ENCODE measurements at regions not wholly inside any gene's neighbourhood (a gene's known extent, or its start where the extent isn't known, plus 50 kb on each side); places are given as distances from the start of the nearest gene placed in this dataset.

DNA sequence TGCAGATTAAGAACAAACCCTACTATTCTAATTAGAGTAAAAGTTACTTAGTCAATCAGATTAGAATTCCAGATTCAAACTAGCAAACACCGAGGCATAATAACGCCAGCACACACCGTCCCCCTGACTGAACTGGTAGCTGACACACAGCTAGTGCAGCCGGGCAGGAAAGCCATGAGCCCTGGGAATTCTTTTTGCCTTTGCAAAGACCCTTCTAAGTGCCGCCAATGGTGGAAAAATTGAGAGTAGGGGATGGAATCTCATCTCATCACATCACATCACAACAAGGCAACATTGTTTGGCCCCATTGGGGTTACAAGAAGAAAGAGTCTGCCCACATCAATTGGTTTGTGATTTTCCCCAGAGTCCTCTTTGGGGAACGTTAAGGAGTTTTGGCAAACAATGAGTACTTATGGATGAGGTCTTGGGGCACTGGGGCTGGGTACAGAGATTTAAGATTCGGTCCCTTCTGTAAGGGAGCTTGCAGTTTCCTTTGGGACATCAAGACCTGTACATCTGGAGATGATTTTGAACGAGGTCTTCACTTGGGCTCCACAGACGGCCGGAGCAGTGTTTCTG is 120.4 kb upstream of the MEF2A start:
- TF ChIP-seq BCL11A (IDR thresholded peaks at IDR 0.05; ENCODE audit: low read depth in 2 of 2, low read length in 2 of 2) (no peak), JUN (IDR thresholded peaks at IDR 0.05; ENCODE audit: low read depth, low read length) (no peak), EZH2 (IDR thresholded peaks at IDR 0.05; ENCODE audit: low read depth, low read length, severe bottlenecking) (no peak), EP300 (IDR thresholded peaks at IDR 0.05; ENCODE audit: borderline replicate concordance in 1 of 2, low read depth in 2 of 2, low read length in 2 of 2) (no peak), POLR2AphosphoS5 (IDR thresholded peaks at IDR 0.05; ENCODE audit: low read depth, low read length) (no peak), KDM4A (IDR thresholded peaks at IDR 0.05; ENCODE audit: low read depth, low read length, severe bottlenecking) (no peak), SP1 (IDR thresholded peaks at IDR 0.05; ENCODE audit: low read depth, low read length) (no peak), TCF12 (IDR thresholded peaks at IDR 0.05; ENCODE audit: low read depth, low read length) (no peak), ASH2L (IDR thresholded peaks at IDR 0.05; ENCODE audit: low read length) (no peak), JUND (IDR thresholded peaks at IDR 0.05; ENCODE audit: low read length) (no peak)
- TF ChIP-seq, protein P1, sequence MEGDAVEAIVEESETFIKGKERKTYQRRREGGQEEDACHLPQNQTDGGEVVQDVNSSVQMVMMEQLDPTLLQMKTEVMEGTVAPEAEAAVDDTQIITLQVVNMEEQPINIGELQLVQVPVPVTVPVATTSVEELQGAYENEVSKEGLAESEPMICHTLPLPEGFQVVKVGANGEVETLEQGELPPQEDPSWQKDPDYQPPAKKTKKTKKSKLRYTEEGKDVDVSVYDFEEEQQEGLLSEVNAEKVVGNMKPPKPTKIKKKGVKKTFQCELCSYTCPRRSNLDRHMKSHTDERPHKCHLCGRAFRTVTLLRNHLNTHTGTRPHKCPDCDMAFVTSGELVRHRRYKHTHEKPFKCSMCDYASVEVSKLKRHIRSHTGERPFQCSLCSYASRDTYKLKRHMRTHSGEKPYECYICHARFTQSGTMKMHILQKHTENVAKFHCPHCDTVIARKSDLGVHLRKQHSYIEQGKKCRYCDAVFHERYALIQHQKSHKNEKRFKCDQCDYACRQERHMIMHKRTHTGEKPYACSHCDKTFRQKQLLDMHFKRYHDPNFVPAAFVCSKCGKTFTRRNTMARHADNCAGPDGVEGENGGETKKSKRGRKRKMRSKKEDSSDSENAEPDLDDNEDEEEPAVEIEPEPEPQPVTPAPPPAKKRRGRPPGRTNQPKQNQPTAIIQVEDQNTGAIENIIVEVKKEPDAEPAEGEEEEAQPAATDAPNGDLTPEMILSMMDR (IDR thresholded peaks at IDR 0.05; ENCODE audit: control extremely low read depth in 1 of 3, insufficient read depth in 1 of 3, low read depth in 1 of 3, low read length in 3 of 3) = no peak

Data from H1 (cell line).